HG02610 (cell line): ENCODE measurements at regions not wholly inside any gene's neighbourhood (a gene's known extent, or its start where the extent isn't known, plus 50 kb on each side); places are given as distances from the start of the nearest gene placed in this dataset.
"Not testable (repeated sequence)": the region's sequence is repeated elsewhere in the genome, so short reads cannot be mapped to it uniquely, and the experiment has no call there.

Experiments
- ATAC-seq: cut with Tn5 transposase; IDR thresholded peaks from one replicate; pipeline ENCODE4 v1.9.1; 2021; ENCODE audit warnings: mild to moderate bottlenecking, moderate library complexity; ENCODE audit not compliant: unreplicated experiment

DNA sequence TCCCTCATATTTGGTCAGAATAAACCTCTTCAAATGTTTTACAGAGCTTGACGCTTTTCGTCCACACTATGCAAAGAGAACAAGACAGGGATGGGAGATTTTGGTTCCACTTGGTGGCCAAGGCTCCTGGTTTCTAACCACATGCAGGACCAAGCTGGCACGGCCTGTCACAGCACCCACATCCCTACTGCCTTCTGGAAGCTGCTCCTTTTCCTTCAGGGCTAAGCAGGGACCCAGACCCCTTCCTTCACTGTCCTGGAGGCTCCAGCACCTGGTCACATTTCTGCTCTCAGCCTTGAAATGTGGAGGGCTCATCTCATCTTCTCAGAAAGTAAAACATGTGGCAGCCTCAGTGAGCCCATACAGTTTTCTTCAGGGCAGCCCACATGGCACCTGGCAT lies 50.4 kb upstream of the ARHGEF7 start:
- ATAC-seq: no peak

DNA sequence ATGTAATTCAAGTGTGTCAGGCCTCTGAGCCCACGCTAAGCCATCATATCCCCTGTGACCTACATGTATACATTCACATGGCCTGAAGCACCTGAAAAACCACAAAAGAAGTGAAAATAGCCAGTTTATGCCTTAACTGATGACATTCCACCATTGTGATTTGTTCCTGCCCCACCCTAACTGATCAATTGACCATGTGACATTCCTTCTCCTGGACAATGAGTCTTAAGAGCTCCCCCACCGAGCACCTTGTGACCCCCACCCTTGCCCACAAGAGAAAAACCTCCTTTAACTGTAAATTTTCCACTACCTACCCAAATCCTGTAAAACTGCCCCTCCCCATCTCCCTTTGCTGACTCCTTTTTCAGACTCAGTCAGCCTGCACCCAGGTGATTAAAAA lies 52.1 kb upstream of the ARHGEF7 start:
- ATAC-seq: no peak

DNA sequence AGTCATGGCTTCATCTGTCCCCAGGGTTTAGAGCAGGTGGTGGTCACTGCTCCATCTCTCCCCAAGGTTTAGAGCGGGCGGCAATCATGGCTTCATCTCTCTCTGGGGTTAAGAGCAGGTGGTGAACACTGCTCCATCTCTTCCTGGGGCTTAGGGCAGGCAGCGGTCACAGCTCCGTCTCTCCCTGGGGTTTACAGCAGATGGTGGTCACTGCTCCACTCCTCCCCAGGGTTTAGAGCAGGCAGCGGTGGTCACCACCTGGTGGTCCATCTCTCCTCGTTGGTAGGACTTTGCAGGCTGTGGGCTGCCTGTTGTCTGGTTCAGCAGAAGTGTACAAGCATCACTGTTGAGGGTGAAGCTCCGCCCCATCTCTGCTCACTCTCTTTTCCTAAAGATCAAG lies 52.8 kb upstream of the ARHGEF7 start:
- ATAC-seq: no peak

DNA sequence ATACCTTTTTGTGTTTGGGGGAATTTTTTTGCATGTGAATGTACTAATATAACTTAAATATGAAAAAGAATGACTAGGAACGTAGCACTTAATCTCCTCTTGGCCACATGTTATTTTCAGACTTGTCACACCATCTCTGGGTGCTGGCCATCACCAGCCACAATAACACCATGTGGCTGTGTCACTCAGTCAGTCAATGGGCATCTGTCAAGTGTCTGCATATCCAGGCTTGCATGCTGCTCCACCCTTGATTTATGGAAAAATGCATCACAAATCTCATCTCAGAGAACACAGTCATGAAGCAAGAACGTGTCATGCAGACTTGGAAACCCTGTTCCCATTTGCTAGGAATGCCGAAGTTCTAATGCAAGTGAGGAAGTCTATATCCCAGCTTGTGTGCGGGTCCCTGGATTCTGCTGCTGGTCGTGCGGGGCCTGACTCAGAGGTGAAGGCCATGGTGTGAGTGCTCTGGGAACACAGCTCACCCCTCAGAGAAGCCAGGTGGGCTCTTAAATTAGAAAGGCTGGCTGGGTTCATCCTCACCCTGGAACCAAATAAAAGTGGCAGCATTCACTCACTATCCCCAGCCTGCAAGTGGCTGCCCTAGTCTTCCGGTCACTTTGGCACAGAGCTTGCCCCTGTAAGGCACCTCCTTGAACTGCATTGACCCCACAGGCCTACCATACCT lies 53.6 kb upstream of the ARHGEF7 start:
- no peak for ATAC-seq

DNA sequence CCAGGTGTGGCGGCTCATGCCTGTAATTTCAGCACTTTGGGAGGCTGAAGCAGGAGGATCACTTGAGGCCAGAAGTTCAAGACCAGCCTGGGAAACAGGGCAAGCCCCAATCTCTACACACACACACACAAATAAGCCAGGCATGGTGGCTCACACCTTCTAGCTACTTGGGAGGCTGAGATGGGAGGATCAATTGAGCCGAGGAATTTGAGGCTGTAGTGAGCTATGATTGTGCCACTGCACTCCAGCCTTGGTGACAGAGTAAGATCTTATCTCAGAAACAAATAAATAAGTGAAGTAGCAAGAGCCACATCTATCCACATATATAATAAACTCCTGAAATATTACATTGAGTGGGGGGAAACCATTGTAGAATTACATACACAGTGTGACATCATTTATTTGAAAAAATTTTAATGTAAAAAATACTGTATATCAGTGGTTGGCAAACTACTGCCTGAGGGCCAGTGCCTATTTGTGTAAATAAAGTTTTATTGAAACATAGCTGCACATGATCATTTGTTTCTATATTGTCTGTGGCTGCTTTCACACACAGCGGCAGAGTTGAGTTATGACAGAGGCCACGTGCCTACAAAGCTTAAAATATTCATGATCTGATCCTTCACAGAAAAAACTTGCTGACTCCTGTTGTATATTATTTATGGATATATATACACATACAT lies 54.7 kb upstream of the ARHGEF7 start:
- no peak for ATAC-seq

DNA sequence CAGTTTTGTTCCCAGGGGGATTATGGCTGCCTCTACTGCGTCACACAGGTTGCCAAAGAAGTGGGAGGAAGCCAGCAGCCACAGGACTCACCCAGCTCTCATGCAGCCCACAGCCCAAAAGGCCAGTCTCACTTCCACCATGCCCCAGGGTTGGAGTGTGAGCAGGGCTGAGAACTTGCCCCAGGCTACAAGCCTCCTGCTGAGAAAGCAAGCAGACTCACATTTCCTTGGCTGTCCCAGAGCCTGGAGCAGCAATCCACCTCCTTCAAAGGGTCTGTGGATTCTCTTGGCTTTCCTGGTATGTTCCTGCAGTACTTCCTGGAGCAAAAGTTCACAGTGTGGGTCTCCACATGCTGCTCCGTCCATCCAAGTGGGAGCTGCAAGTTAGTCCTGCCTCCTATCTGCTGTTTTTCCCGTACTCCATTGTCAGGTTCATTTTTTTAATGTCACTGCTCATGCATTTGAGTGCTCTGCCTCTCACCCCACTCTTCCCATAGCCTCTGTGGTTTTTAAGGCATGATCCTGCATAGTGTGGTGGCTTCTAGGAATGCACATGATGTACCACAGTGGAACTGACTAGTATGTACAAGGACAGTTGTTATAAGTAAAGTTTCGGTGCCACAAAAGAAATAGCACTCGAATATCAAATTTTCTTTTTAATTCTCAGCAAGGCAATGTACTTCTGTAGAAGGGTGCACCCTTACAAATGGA lies 56.2 kb upstream of the ARHGEF7 start:
- no peak for ATAC-seq

DNA sequence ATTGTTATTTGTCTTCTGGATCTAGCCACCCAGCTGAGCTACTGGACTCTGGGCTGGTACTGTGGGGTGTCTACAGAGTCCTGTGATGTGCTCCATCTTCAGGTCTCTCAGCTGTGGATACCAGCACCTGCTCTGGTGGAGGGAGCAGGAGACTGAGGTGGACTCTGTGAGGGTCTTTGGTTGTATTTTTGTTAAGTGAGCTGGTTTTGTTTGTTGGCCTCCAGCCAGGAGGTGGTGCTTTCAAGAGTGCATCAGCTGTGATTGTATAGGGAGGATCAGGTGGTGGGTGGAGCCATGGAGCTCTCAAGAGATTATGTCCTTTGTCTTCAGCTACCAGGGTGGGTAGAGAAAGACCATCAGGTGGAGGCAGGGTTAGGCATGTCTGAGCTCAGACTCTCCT lies 56.8 kb upstream of the ARHGEF7 start:
- not testable (repeated sequence) for ATAC-seq

DNA sequence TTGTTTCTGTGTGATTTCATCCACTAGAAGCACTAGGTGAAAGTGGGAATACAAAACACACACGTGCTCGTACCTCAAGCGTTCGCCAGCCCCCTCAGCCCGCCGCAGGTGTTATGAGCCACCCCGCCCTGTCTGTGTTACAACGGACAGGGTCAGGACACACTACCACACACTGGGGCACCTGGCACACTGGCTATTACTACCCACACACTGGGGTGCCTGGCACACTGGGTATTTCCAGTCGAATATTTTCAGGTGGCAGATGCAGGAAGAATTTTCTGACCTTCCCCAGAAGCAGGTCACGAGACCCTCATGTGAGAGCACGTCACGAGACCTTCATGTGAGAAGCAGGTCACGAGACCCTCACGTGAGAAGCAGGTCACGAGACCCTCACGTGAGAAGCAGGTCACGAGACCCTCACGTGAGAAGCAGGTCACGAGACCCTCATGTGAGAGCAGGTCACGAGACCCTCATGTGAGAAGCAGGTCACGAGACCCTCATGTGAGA lies 63.3 kb upstream of the ARHGEF7 start:
- not testable (repeated sequence) for ATAC-seq

DNA sequence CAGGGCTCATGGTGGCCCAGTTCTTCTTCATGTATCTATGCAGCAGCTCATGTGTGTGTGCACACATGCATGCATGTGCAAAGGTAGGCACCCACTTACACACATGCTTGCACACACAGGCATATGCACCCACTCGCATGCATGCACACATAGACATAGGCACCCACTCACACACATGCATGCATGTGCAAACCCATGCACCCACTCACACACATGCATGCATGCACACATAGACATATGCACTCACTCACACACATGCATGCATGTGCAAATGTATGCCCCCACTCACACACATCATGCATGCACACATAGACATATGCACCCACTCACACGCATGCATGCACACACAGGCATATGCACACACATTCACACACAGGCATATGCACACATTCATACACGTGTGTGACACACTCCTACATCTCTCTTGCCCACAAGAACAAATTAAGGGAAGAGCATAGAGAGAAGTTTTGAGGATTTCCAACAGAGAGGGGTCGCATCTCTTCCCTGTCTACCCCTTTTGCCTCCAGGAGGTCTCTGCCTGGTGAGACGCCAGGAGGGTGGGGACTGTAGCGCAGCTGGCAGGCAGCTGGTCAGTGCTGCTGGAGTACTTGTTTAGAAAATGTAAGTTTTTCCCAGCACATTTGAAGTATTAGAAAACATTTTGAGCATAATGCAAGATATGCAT lies 63.9 kb upstream of the ARHGEF7 start:
- ATAC-seq: no peak

DNA sequence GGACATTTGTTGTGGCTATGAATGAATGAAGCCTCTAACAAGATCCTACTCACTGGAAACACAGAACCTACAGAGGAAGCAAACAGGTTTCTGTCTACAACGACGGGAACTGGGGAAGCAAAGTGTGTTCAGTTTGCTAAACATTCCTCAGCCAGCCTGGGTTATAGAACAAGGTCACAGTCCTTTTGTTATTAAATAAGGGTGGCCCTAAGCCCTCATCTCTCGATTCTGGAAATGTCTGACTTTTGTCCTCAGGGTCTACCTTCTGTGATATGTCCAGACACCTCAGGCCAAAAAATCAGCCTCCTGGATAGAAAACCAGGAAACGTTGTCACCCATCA lies 64.6 kb upstream of the ARHGEF7 start:
- no peak for ATAC-seq

DNA sequence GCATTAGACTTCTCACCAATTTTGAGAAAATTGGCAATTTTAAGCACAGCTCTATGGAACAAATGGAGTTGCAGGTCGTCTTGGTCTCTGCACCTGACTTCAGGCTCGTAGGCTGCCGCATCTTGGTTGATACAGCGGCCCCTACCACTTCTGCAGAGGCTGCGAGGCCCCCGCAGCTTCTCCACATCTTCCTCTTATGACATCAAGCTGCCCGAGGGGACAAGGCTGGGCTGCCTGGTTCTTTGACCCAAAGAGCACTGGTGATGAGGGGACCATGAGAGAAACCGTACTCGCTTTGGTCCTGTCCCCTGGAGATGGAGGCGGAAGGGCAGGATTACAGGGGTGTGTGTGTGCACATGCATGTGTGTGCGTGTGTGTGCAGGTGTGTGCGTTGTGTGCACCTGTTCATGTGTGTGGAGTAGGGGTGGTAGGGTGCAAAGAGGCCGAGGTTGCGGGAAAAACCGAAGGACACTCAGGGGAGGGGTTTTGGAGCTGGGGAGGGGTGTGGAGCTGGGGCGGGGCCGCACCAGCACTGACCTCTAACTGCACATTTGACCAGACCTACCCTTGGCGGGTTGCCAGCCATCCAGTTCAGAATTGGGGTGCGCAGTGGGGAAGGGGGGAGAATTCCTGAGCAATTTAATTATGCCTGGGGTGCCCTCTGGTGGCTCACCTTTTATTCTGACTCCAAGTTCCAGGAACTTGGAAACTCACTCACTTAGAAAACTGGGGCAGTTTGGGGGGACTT lies 65.1 kb upstream of the ARHGEF7 start:
- ATAC-seq: no peak

DNA sequence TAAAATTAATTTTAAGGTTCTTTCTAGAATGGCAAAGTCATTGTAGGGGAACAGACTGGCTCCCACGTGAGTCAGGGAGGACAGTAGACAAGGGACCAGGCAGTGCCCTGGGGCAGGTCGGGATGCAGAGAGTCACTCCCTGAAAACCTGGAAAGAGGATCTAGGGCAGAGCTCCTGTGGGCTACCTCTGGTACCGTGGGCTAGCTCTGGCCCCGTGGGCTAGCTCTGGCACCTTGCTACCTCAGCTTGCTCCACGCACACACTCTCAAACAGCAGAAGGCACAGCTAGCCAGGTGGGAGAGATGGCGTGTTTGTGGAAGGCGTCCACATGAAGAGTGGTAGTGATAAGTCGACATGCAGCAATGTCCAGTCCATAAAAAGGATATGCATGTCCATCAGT lies 66.7 kb upstream of the ARHGEF7 start:
- no peak for ATAC-seq

DNA sequence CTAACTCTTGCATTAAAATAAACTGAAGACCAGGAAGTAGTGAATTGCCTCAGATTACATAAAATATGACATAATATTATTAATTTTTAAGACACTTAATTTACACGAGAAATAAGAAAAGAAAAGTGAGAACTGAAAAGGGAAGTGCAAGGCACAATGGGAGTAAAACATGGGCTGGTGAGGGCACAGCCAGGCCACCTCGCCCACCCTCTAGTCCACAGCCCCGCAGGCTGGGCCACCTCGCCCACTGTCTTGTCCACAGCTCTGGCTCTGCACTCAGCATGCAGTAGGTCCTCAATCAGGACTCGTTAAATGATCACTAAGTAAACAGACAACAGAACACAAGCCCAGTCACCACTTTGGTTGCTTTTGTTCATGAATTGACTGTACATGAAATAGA lies 67.8 kb upstream of the ARHGEF7 start:
- no peak for ATAC-seq

DNA sequence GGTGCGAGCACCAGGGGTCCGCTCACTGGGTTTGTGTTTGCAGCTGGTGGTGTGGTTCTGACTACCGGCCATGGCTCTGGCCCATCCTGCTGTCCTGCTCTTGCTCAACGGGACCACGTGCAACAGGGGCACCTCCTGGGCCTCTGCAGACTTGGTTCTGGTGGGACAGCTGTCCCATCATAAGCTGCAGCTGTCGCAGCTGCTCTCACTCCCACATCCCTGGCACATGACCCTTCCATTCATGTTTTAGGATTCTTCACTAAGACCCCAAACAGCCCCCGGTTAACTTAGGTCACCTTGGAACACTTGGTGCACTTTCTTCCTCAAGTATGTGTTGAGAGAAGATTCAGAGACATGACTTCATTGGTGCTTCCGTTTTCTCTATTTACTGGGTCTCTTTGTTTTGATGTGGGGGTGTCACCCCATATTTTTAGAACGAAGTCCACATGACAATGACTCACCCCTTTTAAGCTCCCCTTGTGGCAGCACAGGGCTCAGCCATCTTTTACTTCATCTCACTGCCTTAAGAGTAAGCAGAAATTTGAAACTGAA lies 68.4 kb upstream of the ARHGEF7 start:
- no peak for ATAC-seq

DNA sequence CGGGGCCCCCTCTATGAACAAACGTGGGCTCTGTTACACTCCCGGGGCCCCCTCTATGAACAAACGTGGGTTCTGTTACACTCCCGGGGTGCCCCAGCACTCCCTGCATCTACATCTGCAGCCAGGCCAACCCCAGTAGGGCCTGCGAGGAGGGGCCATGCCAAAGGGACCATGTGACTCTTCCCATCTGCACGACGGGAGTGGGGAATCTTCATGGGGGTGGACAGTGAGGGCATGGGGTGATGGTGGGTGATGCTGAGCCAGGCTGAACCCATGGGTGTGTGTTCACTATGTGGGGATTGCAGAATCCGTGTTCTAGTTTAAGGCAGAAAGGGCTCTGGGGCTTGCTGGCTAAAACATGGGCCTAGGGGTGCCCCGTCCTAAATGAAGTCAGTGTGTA lies 69.9 kb upstream of the ARHGEF7 start:
- no peak for ATAC-seq

DNA sequence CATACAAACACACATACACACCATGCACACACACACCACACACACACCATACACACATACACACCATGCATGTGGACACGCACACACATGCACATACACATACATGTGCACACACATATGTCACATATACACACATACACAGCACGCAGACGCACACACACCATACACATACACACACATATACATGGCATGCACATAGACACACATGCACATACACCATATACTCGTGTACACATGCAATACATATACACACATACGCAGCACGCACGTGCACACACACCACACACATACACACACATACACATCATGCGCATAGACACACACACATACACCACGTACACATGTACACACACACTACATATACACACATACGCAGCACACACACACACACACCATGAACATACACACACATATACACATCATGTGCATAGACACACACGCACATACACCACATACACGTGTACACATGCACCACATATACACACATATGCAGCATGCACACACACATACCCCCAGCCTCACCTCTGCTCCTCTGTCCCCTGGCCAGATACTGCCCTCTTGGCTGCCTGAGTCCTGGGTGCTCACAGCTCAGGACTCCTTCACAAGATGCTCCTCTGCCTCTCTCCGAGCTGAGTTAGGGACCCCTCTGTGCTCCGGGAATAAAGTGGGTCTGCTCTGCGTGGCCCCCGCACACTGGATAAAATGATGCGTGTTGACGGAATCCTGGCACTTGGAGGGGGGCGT lies 70.9 kb upstream of the ARHGEF7 start:
- ATAC-seq: no peak

DNA sequence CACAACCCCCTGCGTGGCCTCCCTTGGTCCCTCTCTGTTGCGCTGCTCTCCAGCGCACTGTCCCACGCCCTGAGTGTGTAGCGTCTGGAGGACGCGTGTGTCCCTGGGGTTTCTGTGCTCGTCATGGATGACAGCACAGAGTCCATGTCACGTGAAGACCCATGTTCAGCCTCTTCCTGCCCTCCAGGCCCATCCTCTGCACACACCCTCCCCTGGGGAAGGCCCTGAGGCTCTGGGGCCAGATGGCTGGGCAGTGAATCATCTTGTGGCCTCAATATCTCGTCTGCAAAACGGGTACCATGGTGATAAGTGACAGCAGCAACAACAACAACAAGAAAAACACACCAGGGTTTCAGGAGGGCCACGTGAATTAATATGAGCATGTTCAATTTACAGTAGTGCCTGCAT lies 71.5 kb upstream of the ARHGEF7 start:
- no peak for ATAC-seq

DNA sequence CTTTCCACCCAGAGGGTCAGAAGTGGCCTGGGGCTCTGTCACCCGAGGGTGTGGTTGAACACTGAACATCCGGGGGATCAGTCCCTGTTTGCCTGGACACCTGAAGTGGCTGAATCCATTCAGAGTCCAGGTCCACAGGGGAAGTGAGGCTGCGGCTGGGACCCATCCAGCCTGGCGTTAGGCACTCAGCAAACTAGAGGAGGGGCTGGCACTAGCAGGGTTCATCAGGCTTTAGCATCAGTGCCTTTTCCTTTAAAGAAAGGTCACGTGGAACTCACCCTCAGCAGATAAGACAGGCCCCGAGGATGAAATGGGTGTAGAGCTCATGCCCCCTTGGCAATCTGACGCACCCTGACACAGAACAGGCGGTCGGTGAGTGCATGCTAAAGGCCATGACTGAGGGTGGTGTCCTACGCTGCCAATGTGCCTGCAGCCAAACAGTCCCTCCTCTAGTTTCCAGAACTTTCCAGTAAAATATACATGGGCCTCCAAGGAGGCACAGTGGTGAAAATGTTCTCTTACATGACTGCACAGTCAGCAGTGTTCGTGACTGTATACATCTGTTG lies 72.4 kb upstream of the ARHGEF7 start:
- no peak for ATAC-seq

DNA sequence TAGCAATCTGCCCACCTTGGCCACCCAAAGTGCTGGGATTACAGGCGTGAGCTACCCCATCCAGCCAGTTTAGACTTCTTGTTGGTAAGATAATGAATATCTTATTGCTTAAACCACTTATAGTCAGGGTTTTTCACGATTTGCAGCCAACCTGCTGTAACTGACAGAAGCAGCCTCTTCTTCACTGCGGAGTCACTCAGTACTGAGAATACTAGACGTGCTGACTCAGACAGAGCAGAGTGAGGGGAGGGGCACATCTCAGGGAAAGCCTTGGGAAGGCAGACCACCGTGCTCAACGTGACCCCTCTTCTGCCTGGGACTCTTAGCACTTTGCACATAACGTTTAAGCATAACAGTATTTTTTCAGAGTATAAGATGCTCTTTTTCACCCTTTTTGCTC lies 74.3 kb upstream of the ARHGEF7 start:
- no peak for ATAC-seq

DNA sequence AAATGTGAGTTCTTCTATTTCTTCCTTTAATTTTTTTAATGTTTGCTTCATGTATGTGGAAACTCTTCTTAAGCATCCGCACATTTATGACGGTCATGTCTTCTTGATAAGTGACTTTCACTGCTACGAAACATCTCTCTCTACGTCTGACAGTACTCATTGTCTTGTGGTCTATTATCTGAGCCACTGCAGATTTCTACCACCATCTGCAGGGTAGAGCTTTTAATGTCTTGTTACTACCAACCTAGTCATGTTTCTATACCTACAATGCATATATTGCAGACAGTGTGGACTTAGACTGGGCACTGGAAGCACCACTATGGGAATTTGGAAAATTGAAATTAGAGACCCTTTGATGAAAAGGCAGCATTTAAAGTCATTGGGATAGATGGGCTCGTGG lies 75.4 kb upstream of the ARHGEF7 start:
- no peak for ATAC-seq
